Body of pancreas (tissue), 4 donors: ENCODE measurements at regions not wholly inside any gene's neighbourhood (a gene's known extent, or its start where the extent isn't known, plus 50 kb on each side); places are given as distances from the start of the nearest gene placed in this dataset.

ENCODE experiments used
- CTCF ChIP-seq, 7 experiments: fragments of 450-650 bp in 4 of 7; fragments of 200-600 bp in 3 of 7; sonication (generic) in 3 of 7; IDR thresholded peaks; one replicate each; pipeline ENCODE4 v1.5.1; 2016 to 2019; ENCODE audit warnings: antibody characterized with exemption in 7 of 7
- POLR2A ChIP-seq, 3 donors: fragments of 450-650 bp; IDR thresholded peaks; one replicate each; pipeline ENCODE4 v1.6.1; 2016; ENCODE audit warnings: antibody characterized with exemption in 3 of 3, mild to moderate bottlenecking in 2 of 3

- TF ChIP-seq CTCF (IDR thresholded peaks at IDR 0.05) (no peak), POLR2A (IDR thresholded peaks at IDR 0.05) (no peak)
Measured at GRCh38 chr5:121304838-121305237, 546.8 kb upstream of the FTMT start.
